HG02870 (cell line): ENCODE measurements at regions not wholly inside any gene's neighbourhood (a gene's known extent, or its start where the extent isn't known, plus 50 kb on each side); places are given as distances from the start of the nearest gene placed in this dataset.
A peak's percentile ranks its signal among the peaks of the same experiment; 100 is the strongest.
"Not testable (repeated sequence)": the region's sequence is repeated elsewhere in the genome, so short reads cannot be mapped to it uniquely, and the experiment has no call there.

Experiments
- ATAC-seq: cut with Tn5 transposase; IDR thresholded peaks from one replicate; pipeline ENCODE4 v1.9.1; 2021; ENCODE audit warnings: mild to moderate bottlenecking, moderate library complexity; ENCODE audit not compliant: unreplicated experiment

DNA sequence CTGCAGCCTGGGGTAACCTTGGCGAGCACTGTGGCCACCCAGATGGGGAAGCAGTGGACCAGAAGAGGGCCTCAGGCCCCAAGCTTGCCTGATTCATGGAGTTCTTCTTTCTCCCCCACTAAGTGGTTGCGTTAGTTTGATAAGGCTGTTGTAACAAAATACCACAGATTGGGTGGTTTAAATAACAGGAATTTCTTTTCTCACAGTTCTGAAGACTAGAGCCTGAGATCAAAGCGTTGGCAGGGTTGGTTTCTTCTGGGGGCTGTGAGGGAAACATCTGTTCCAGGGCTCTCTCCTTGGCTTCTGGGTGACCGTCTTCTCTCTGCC, 105.7 kb upstream of the GATB start:
- no peak for ATAC-seq

DNA sequence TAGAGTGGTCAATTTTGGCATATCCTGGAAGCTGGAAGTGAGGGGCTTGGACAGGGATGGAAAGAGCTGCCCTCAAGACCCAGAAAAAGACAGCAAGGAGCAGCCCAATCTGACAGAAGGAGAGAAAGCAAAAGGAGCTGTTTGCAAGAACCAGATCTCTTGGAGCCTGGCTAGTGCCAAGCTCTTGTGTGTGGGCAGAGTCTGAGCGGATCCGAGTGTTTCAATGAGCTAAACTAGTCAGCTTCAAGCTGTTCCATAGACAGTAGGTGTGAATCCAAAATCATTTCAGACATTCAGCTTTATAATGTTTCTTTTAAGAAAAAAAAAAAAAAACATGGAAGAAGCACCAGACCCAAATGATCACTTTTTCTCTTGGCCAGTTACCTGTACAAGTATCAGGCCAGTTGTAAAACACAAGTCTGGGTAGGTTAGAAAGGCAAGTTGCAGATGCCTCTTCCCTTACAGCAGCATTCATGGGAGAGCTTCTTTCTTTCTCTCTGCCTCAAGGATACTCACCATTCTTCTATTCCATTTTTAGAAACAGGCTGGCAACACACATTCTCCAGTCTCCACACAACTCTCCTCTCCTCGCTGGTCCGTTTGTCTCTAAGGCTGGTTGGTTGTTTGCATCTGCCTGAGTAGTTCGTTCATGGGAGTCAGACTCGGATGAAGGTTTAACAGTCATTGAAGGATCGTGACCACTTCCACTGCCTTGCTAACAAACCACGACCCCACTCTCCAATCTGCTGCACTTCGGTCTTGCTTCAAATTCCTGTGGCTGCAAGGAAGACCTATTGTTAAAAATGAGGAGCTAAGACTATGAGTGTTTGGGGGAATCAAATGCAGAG, 105.2 kb upstream of the GATB start:
- no peak for ATAC-seq

DNA sequence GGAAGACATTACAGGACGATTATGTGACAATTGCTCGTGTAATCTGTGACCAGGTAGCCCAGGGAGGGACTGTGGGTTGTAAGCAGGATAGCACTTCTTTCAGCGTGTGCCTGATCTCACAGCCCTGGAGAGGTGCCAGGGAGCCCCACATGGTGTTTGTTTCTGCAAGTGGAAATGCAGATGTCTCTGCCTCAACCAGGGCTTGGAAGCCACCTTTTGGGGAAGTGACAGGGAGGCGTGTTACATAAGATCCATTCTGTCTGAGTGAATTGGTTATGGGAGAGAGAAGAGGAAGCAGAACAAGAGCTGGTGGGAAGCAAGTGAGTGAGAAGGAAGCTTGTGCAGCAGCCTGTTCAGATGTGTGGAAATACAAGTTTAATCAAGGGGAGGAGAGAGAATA, 104.5 kb upstream of the GATB start:
- ATAC-seq = no peak

DNA sequence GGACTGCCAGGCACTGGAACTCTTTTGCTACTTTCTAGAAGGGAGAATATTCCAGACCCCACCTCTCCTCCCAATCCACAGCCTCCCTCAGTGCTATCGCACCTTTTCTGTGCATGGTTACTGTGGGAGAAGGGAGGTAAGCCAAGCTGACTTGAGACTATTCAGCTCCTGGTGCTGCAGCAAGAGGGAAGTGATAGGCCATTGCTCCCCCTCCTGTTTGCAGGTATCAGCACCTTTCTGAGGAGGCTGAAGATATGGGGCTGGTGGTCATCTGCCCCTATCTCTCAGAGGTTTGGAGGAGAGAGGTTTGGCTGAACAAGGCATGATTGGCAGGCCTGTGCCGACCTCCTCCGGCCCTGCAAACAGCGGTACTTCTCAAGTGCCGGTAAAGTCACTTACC, 103.3 kb upstream of the GATB start:
- no peak for ATAC-seq

DNA sequence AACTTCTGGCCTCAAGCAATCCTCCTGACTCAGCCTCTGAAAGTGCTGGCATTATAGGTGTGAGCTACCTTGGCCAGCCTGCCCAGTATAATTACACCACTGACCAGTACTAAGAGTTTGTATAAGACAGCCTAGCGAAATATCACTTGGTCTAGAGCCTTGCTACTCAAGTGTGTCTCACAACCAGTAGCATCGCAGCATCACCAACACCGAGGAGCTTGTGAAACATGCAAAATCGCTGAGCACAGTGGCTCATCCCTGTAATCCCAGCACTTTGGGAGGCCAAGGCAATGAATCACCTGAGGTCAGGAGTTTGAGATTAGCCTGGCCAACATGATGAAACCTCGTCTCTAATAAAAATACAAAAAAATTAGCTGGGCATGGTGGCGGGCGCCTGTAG, 102.0 kb upstream of the GATB start:
- ATAC-seq = no peak

DNA sequence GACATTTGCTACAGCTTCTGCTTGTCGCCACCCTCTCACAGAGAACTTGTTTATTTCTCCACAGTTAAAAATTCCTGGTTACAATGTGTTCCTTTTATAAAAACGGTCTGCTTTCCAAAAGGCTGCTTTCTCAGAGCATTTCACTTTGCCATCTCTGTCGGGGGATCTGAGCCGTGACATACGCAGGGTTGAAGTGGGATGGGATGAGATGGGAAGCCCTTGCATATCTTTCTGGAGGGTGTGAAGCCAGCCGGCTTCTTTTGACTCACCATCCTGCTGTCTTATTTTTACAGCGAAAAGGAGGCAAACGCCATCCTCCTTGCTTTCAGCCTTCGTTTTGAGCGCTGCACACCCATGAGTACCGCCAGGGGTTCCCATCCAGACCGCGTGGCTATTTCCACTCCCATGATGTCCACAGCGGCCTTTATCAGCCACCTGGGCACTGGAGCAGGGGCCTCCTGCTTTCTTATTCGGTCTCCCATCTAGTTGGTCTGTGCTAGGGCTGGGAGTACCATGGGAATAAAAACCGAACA, 99.8 kb upstream of the GATB start:
- ATAC-seq = no peak

DNA sequence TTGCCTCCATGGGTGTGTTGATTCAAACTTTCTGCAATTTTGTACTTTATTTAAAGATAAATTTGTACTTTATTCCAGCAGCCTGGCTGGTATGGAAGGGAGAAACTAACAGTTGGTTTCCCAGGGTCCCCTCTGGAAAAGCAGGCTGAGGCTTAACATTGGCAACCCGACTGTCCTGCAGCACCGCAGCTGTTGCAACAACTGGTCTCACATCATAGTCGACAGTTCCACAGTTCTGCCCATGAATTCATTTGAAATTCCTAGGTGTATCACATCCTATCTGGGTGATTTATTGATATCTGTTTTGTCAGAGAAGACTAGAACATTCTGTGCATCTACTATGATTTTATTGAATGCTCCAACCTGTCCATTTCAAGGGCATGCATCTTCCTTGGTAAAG, 98.8 kb upstream of the GATB start:
- ATAC-seq = no peak

DNA sequence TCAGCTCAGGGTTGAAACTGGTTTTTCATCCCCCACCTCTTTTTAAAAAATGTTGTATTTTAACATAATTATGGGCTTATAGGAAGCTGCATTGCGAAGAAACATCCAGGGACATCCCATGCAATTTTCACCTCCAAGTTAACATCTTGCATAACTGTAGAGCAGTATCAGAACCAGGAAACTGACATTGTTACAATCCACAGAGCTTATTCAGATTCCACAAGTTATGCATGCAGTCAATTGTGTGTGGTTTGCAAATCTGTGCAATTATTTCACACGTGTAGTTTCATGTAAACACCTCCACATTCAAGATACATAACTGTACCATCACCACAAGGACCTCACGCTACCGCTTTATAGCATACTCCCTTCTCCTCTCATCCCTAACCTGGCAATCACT, 97.5 kb upstream of the GATB start:
- ATAC-seq = no peak

DNA sequence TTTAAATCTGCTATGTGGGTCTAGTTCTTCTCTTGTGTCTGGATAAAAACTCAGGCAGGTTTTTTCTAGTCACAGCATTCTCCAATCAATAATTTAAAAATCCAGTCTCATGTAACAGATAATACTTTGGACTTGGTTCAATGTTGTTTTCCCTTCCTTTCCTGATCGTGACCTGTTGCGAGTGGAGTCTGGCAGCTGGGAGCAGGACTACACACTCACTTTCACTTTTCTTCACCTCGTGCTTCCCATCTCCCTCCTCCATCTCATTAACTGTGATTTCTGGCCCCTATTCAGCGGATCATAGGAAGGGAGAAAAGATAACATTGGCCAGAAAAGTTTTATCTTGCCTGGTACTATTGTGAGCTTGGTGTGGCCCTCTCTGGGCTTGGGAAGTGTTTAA, 96.6 kb upstream of the GATB start:
- ATAC-seq = no peak

DNA sequence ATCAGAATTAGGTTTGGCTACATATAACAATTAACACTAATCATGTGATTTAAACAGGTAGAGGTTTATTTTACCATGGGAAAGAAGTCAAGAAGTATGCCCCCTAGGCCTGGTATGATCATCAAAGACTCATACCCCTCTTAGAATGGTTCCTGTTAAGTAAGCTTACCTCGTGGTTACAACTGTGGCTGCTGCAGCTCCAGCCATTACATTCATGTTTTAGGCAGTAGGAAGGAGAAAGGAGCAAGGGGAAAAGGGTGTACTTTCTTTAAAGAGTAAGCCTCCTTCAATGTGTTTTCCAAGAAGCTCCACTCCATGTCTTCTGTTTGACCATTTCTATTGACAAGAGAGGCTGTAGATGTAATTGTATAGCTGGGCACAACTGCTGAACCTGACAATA, 94.9 kb upstream of the GATB start:
- no peak for ATAC-seq

DNA sequence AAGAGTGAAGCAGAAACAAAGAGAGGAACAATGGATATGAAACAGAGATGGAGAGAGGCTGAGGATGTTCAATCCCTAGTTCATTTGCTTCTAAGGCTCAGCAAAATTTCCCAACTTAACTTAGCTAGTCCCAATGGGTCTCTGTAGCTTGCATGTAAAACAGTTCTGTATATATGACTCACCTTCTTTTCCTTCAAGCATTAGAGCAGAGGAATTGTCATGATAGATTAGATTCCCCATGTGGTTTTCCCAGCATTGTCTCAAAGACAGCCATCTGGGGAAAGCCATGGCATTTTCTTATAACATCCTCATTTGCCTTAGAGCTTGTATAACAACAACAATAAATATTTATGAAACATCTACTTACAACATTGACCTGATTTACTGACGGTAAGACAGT, 93.9 kb upstream of the GATB start:
- ATAC-seq = no peak

DNA sequence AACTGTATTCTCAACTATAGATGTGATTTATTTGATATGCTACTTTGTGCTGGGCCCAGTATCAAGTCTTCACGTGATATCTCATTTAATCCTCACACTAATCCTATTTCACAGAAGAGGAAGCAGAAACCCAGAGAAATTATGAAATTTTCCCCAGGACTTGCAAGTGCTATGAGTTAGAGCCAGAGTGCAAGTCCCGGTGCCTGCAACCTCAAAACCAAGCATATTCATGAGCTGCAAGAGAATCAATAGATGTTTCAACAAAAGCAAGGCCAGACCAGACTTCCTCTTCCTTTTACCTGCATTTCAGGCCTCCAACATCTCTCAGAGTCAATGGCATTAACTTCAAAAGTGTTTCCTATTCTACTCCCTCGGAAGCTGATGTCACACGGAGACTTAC, 92.2 kb upstream of the GATB start:
- ATAC-seq = no peak

DNA sequence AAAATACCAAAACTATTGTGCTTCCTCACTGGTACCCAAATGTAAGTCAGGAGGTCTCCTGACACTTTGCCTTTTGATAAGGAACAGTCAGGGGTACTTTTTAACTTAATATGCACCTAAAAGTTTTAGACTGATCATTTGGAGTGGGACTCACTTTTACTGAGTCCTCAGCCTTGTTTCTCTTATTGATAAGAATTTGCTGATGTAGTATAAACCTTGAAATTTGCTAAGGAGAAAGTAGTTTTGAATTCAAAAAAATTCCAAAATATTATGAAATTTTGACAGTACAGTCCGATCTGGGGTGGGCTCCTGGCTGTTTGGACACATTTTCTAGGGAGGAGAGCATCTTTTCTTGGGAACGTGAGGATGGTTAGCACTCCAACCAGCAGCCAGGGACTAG, 91.4 kb upstream of the GATB start:
- ATAC-seq = no peak

DNA sequence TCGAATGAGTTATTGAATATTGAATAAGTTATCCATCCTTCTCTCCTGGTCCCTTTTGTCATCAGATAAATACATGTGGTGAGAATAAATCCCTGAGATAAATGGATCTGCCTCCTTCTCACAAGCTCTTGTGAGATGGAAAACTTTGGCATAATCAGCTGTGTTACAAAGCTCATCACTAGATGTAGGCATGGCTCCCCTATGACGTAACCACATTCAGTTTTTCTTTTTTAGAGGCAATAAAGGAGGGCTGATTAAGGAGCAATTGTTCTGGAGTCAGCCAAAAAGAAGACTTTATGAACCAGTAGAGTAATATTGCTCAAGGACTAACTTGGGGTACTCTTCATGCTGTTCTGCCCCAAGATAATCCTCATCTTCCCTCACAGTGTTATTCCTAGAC, 90.5 kb upstream of the GATB start:
- no peak for ATAC-seq

DNA sequence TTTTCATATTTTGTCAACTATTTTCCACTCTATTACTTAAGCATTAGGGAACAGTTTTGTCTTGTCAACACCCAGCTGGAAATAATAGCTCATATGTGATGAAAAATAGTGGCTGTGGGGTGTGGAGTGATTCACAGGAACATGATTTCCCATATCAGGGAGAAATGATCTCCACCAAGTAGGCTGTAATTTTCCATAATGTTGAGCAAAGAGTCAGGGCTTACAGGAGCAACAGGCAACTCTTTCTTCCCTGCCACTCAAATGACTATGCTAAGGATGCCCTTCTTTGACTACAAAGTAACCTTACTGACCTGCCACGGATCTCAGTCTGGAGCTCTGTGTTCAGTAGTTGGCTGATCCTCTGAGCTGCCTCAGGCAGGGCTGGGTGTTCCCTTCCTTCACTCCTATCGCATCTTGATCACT, 90.0 kb upstream of the GATB start:
- no peak for ATAC-seq

DNA sequence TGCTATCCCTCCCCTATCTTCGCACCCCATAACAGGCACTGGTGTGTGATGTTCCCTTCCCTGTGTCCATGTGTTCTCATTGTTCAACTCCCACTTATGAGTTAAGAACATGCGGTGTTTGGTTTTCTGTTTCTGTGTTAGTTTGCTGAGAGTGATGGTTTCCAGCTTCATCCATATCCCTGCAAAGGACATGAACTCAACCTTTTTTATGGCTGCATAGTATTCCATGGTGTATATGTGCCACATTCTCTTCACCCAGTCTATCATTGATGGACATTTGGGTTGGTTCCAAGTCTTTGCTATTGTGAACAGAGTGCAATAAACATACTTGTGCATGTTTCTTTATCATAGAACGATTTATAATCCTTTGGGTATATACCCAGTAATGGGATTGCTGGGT, 84.7 kb upstream of the GATB start:
- not testable (repeated sequence) for ATAC-seq

DNA sequence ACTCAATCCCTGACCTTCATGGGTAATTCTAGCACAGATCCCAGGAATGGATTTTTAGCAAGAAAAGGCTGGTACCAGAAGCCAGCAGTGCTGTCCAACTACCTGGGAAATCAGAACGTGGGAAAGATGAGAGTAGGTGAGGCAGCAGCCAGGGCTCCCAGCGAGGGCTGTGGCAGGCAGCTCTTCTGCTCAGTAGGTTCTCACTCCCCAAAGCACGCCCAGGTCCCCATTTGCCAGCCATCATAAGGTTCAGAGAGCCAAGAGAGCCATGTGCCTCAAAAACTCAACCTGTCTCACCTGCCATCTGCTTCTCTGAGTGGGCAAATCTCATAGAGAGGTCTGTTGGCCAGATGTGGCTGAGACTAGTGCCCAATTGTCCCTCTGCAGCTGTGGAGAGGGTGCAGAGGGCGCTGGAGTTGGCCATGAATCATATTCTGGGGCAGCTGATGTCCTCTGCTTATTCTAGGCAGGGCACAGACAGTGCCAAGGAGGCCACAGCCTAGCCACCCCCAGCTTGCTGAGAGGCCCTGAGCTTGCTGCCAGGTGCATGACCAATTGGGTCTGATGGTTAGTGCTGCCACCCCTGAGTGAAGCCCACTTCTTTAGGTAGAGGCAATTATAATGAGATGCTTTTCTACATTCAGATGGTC, 81.7 kb upstream of the GATB start:
- no peak for ATAC-seq

DNA sequence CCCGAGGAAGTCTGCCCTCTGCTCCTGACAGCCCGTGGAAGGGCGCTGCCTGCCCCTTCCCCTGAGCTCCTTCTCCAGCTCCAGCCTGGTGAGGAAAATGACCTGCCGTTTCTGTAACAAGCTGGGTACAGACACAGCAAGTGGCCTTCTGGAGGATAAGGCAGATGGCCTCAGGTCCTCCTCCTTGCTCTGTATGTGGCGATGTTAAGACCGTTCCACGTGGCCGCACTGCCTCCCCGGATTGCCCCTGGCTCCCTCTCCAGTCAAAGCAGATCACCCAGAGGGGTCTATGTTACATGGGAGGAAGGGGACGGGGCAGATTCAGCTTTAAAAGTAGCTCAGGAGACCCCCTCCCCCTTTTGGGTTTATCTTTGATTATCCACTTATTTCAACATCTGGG, 80.3 kb upstream of the GATB start:
- ATAC-seq = no peak

DNA sequence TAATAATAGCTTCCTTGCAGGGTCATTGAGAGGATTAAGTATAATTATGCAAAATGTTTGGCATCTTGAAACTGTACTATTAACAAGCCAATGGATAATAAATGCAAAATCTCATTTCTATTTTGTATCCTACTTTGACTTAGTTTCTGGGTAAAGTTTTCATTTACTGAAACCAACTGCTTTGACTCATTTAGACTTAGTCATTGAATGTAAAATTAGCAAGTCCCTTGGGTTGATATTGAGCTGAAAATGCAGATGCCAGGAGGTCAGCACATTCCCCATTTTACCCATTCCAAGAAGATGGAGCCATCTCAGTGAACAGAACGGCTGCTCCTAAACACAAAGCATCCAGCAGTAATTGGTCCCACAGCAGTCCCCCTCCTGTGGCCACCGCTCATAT, 74.7 kb upstream of the GATB start:
- no peak for ATAC-seq

DNA sequence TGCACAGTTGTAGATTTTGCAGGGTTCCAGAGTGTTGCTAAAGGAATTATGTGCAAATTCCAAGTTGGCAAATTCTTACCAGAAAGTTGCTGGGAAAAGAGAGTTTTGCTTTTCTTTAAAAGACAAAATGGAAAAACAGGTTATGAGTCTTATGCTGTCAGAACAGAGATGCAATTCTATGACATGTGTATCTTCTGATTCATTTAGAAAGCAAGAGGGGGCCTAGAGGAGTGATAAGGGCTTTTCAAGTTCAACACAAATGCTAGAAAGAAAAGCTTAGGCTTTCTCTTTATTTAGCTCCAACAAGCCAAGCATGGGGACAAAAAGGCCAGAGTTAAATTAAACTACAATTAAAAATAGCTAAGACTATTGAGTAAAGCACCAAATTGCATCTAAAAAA, 72.4 kb upstream of the GATB start:
- ATAC-seq = peak; percentile 66

DNA sequence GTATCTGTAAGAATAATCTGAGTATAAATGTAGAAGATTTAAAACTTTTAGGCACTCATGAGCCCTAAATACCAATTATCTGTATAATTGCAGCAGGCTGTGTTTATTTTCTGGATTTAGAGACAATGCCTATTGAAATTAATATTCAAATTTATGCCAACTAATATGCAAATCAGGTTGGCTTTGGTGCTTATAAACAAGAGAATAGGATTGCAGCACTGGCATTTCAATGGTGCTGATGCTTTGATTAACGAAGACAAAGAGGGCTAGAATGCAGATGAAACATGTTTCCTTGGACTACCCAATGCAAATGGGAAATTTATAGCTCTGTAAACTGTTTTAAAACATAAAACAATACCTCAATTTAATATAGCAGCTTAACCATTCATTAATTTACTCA, 70.7 kb upstream of the GATB start:
- no peak for ATAC-seq

DNA sequence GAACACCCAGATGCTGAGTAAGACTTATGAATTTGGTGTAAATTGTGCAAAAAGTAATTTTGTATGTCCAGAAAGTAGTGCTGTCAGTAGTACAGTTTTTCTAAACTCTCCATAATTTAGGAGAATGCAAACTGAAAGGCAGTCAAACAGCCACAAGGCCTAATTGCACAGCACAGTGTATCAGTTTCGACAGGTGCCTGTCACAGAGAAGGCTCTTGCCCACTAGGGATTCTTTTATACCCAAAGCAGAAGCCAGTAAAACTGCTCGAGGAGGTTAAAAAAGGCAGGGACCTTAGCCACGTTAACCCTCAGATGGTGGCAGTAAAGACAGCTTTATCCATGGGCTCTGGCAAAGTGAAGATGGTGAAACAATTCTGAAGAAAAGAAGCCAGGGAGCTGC, 69.4 kb upstream of the GATB start:
- no peak for ATAC-seq

DNA sequence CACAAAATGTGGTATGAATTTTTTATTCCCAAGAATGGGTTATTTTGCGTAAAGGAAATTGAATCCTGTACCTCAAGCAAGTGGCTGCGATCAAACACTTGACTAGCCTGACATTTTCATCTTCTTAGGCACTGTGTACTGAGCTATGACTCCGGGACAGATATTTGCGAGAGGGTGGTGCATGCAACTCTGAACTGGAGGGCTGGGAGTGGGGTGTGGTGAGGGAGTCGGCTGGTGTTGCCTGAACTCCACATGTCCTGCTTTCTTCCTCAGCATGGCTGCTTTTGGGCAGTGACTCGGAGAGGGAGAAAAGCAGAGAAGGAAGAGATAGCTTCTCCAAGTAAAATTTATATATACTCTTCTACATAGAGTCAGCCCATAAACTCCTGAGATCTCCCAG, 68.5 kb upstream of the GATB start:
- no peak for ATAC-seq
